T-cell (primary cell): ENCODE measurements at regions not wholly inside any gene's neighbourhood (a gene's known extent, or its start where the extent isn't known, plus 50 kb on each side); places are given as distances from the start of the nearest gene placed in this dataset.

Experiments used
- ATAC-seq, 4 experiments: fragments of 200-7000 bp in 3 of 4; fragments of 150-1000 bp in 1 of 4; cut with Tn5 transposase; replicated peaks in 1 of 4; 1 replicate in 3 of 4; 2 replicates in 1 of 4; pipeline ENCODE4 v1.10.0; 2021; ENCODE audit warnings: moderate library complexity in 3 of 4, mild to moderate bottlenecking in 2 of 4, moderate number of reproducible peaks in 1 of 4
- CTCF ChIA-PET, 2 donors: fragments of 300-600 bp; sonication (Branson Sonifier 250); formaldehyde crosslinking; loops; one replicate each; lab custom pipeline; 2022; ENCODE audit warnings: antibody characterized with exemption in 2 of 2; lab: Charles Lee
- POLR2A ChIA-PET, 2 donors: fragments of 300-600 bp; sonication (Branson Sonifier 250); formaldehyde crosslinking; loops; one replicate each; lab custom pipeline; 2022; ENCODE audit warnings: antibody characterized with exemption in 2 of 2; lab: Charles Lee
- DNase-seq, 35 experiments: peaks; one replicate each; pipeline versions ENCODE4 v3.0.0 to v3.0.0-alpha.2; 2013 to 2023
- H3K27ac ChIP-seq: one replicate; pipeline ENCODE4 v1.5.1; 2013; ENCODE audit warnings: low read length
- H3K27me3 ChIP-seq, 2 experiments: replicated peaks in 1 of 2; 1 replicate in 1 of 2; 2 replicates in 1 of 2; pipeline versions ENCODE4 v1.6.1 to v1.7.0; 2013; ENCODE audit warnings: low read length in 1 of 2, mixed read lengths in 1 of 2; ENCODE audit not compliant: control insufficient read depth in 2 of 2, insufficient read depth in 2 of 2; ENCODE audit errors: extremely low read depth in 1 of 2
- H3K36me3 ChIP-seq, 2 donors: 1 replicate in 1 of 2; 2 replicates in 1 of 2; pipeline versions ENCODE4 v1.6.1 to v1.7.0; 2013; ENCODE audit warnings: low read length in 1 of 2; ENCODE audit not compliant: control insufficient read depth in 2 of 2, insufficient read depth in 1 of 2; ENCODE audit errors: extremely low read depth in 1 of 2
- H3K4me1 ChIP-seq, 2 experiments: 1 replicate in 1 of 2; 2 replicates in 1 of 2; pipeline versions ENCODE4 v1.6.1 to v1.7.0; 2013; ENCODE audit warnings: low read length in 2 of 2, mixed read lengths in 1 of 2; ENCODE audit not compliant: insufficient read depth in 2 of 2, control insufficient read depth in 1 of 2; ENCODE audit errors: extremely low read depth in 1 of 2
- H3K4me3 ChIP-seq, 2 donors: 1 replicate in 1 of 2; 2 replicates in 1 of 2; pipeline versions ENCODE4 v1.5.1 to v1.7.0; 2013; ENCODE audit warnings: mild to moderate bottlenecking in 2 of 2, low read length in 1 of 2, moderate library complexity in 1 of 2; ENCODE audit not compliant: control insufficient read depth in 1 of 2; ENCODE audit errors: extremely low read depth in 1 of 2
- H3K9me3 ChIP-seq: 2 replicates; pipeline ENCODE4 v1.7.0; 2013
- H3K27ac Mint-ChIP-seq, 2 donors: one replicate each; pipeline ENCODE4 v1.8.0; 2020 to 2021; ENCODE audit warnings: mild to moderate bottlenecking in 2 of 2, mixed read lengths in 2 of 2
- H3K27me3 Mint-ChIP-seq, 2 donors: one replicate each; pipeline ENCODE4 v1.8.0; 2021 to 2022; ENCODE audit warnings: mixed read lengths in 2 of 2
- H3K36me3 Mint-ChIP-seq: one replicate; pipeline ENCODE4 v1.8.0; 2021; ENCODE audit warnings: mixed read lengths
- H3K4me1 Mint-ChIP-seq, 3 donors: one replicate each; pipeline ENCODE4 v1.8.0; 2020 to 2022; ENCODE audit warnings: mixed read lengths in 3 of 3, mild to moderate bottlenecking in 1 of 3
- H3K4me3 Mint-ChIP-seq, 3 donors: one replicate each; pipeline ENCODE4 v1.8.0; 2020 to 2022; ENCODE audit warnings: mild to moderate bottlenecking in 3 of 3, mixed read lengths in 3 of 3, moderate library complexity in 3 of 3
- H3K9me3 Mint-ChIP-seq, 3 donors: one replicate each; pipeline ENCODE4 v1.8.0; 2020 to 2022; ENCODE audit warnings: mixed read lengths in 3 of 3
- WGBS: methylation state at CpG from one replicate; pipeline ENCODE4 v1.1.5; 2013; ENCODE audit warnings: missing lambda C conversion rate; ENCODE audit not compliant: insufficient coverage; 5-methylcytosine and 5-hydroxymethylcytosine counted together

DNA sequence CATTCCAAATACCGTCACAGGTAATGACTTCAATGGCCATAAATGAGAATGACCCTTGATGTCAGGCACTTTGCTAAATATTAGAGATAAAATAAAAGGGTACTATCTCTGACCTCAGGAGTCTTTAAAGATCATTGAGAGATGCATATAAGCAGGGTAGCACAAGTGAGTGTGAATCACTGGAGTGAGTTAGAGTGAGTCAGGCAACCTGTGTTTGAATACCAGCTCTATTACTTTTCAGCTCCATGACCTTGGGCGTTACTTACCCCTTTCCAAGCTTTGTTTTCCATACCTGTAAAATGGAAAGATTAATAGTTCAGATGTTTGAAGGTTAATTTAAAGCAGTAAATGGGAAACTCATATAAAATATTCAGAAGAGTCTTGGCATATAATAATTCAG lies 1058.0 kb upstream of the ADGRL4 start:
- Mint-ChIP-seq H3K9me3 (peaks cover 0 to 8% (median 6%) of the 10 kb centered on the region in 3 donors), H3K36me3 (no peaks in the 10 kb centered on the region), H3K4me1 (no peaks in the 10 kb centered on the region), H3K4me3 (no peak overlapping the region), H3K27me3 (no peaks in the 10 kb centered on the region), H3K27ac (no peak overlapping the region)
- Histone ChIP-seq H3K9me3 (no peaks in the 10 kb centered on the region), H3K27ac (no peak overlapping the region), H3K27me3 (no peaks in the 10 kb centered on the region), H3K36me3 (no peaks in the 10 kb centered on the region), H3K4me1 (no peaks in the 10 kb centered on the region), H3K4me3 (no peak overlapping the region)
- DNase-seq (no peak), ATAC-seq (no peak)
- ChIA-PET POLR2A (no interaction called here), CTCF (no interaction called here)
- no CpG with 5 or more reads among the region's 2 CpGs for WGBS

DNA sequence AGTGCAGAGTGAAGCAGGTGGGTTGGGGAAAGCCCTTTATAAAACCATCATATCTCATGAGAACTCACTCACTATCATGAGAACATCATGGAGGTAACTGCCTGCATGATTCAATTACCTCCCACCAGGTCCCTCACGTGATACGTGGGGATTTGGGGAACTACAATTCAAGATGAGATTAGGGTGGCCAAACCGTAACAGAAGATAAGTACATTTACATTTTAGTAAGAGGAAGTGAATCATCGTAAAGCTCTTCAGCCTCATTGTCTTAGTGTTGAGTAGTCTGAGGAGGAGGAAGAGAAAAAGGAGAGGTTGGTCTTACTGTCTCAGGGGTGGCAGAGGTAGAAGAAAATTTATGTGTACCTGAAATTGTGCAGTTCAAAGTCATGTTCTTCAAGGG lies 1053.4 kb upstream of the ADGRL4 start:
- DNase-seq, result no peak
- Mint-ChIP-seq H3K27ac (no peak overlapping the region), H3K4me1 (no peaks in the 10 kb centered on the region), H3K9me3 (peaks cover 0 to 11% (median 6%) of the 10 kb centered on the region in 3 donors), H3K27me3 (no peaks in the 10 kb centered on the region), H3K36me3 (no peaks in the 10 kb centered on the region), H3K4me3 (no peak overlapping the region)
- Histone ChIP-seq H3K27me3 (no peaks in the 10 kb centered on the region), H3K27ac (no peak overlapping the region), H3K9me3 (no peaks in the 10 kb centered on the region), H3K4me3 (no peak overlapping the region), H3K4me1 (no peaks in the 10 kb centered on the region), H3K36me3 (no peaks in the 10 kb centered on the region)
- no peak for ATAC-seq
- CTCF ChIA-PET, result no interaction called here
- 81% methylated on average over 3 of the region's 4 CpGs for WGBS
- POLR2A ChIA-PET, result interaction anchor here in 1 of 2 donors (0.6 kb wide), 1 partner anchor 756 kb away, joined by 6 read pairs; no protein-coding TSS in a partner anchor

DNA sequence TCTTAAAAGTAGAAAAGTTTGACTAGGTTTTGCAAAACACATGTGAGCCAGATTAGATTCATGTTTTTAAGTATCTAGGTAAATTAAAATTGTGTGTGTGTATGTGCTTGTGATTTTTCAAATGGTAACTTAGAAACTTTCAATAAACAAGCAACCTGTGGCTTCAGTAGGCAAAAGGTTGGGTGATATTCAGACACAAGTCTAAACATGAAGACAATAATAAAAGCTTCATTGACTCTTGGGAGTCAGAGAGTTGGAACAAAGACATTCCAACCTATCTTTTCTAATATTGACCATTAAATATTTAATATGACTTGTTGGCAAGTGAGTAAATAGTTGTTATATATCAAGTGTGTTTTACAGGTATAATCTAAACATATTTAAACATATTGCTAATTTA lies 1049.6 kb upstream of the ADGRL4 start:
- Histone ChIP-seq H3K4me3 (no peak overlapping the region), H3K36me3 (no peaks in the 10 kb centered on the region), H3K27ac (no peak overlapping the region), H3K27me3 (no peaks in the 10 kb centered on the region), H3K4me1 (no peaks in the 10 kb centered on the region), H3K9me3 (no peaks in the 10 kb centered on the region)
- Mint-ChIP-seq H3K4me3 (no peak overlapping the region), H3K4me1 (no peaks in the 10 kb centered on the region), H3K36me3 (no peaks in the 10 kb centered on the region), H3K27ac (no peak overlapping the region), H3K9me3 (peaks cover 4 to 15% (median 6%) of the 10 kb centered on the region in 3 donors), H3K27me3 (no peaks in the 10 kb centered on the region)
- DNase-seq, result no peak
- ChIA-PET POLR2A (no interaction called here), CTCF (no interaction called here)
- ATAC-seq, result no peak

DNA sequence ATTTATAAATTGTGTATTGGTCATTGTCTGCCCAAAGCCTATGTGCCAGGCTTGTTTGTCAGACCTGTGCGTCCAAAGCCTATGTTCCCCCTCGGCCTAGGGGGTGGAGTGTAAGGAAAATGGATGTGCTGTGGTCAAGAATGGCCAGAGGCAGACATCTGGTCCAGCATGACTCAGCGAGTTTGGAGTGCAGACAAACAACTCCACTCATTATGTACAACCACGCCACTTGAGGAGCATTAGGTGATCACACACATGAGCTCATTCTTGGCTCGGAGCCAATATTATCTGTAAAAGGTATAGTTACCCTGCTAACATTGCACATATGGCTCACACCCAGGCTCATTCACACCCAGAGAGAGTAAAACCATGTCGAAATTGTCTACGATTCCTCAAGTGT lies 1047.6 kb upstream of the ADGRL4 start:
- ChIA-PET POLR2A (no interaction called here), CTCF (no interaction called here)
- H3K9me3 ChIP-seq, result no peaks in the 10 kb centered on the region
- WGBS, result 93% methylated on average over 2 of the region's 7 CpGs
- Mint-ChIP-seq H3K27ac (no peak overlapping the region), H3K4me3 (no peak overlapping the region), H3K9me3 (peaks cover 0 to 10% (median 6%) of the 10 kb centered on the region in 3 donors), H3K36me3 (no peaks in the 10 kb centered on the region), H3K27me3 (no peaks in the 10 kb centered on the region), H3K4me1 (no peaks in the 10 kb centered on the region)
- DNase-seq (no peak), ATAC-seq (no peak)
- H3K27ac ChIP-seq, result no peak overlapping the region
- no peaks in the 10 kb centered on the region for H3K36me3 ChIP-seq
- H3K4me1 ChIP-seq, result no peaks in the 10 kb centered on the region
- no peak overlapping the region for H3K4me3 ChIP-seq
- no peaks in the 10 kb centered on the region for H3K27me3 ChIP-seq

DNA sequence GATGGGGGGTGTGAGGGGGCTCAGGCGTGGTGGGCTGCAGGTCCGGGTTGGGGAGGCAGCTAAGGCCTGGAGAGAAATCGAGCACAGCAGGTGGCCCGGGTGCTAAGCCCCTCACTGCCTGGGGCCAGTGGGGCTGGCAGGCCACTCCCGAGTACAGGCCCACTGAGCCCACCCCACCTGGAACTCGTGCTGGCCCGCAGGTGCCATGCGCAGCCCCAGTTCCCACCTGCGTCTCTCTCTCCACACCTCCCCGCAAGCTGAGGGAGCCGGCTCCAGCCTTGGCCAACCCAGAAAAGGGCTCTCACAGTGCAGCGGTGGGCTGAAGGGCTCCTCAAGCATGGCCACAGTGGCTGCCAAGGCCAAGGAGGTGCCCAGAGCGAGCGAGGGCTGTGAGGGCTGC lies 1047.1 kb upstream of the ADGRL4 start:
- POLR2A ChIA-PET, result no interaction called here
- H3K27ac ChIP-seq, result no peak overlapping the region

DNA sequence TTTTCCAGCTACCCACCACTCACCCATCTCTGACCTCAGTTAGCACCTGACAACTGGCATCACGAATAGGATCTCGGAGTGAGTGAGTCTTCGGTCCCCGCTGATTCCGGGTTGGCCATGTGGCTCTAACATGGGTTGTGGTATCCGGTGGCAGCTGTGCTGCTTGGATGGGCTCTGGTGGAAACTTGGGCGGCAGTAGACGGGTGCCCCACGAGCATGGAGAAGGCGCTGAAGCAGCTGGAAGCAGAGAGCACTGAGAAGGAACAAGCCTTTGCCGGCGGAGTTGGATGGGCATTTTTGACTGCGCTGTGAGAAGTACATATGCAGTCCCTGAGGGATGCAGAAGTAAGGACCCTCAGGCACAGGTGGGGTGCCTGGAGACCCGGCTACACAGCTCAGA lies 1044.0 kb upstream of the ADGRL4 start:
- Histone ChIP-seq H3K4me1 (no peaks in the 10 kb centered on the region), H3K9me3 (no peaks in the 10 kb centered on the region), H3K27me3 (no peaks in the 10 kb centered on the region), H3K27ac (no peak overlapping the region), H3K4me3 (no peak overlapping the region), H3K36me3 (no peaks in the 10 kb centered on the region)
- CTCF ChIA-PET, result no interaction called here
- Mint-ChIP-seq H3K27ac (no peak overlapping the region), H3K4me1 (no peaks in the 10 kb centered on the region), H3K9me3 (peaks cover 4 to 14% (median 11%) of the 10 kb centered on the region in 3 donors), H3K36me3 (no peaks in the 10 kb centered on the region), H3K4me3 (no peak overlapping the region), H3K27me3 (no peaks in the 10 kb centered on the region)
- POLR2A ChIA-PET, result interaction anchor here in 1 of 2 donors (1.0 kb wide), 1 partner anchor 18 kb away, joined by 5 read pairs; no protein-coding TSS in a partner anchor
- WGBS, result 92% methylated on average over 13 of the region's 14 CpGs
- no peak for ATAC-seq
- DNase-seq, result no peak

More for the DNA sequence above, 1047.1 kb upstream of the ADGRL4 start:
- no peaks in the 10 kb centered on the region for H3K27me3 ChIP-seq
- ATAC-seq, result no peak
- no peaks in the 10 kb centered on the region for H3K4me1 ChIP-seq
- CTCF ChIA-PET, result no interaction called here
- Mint-ChIP-seq H3K4me3 (no peak overlapping the region), H3K4me1 (no peaks in the 10 kb centered on the region), H3K27me3 (no peaks in the 10 kb centered on the region), H3K9me3 (peaks cover 0 to 10% (median 6%) of the 10 kb centered on the region in 3 donors), H3K27ac (no peak overlapping the region), H3K36me3 (no peaks in the 10 kb centered on the region)
- no peak for DNase-seq
- no peaks in the 10 kb centered on the region for H3K36me3 ChIP-seq
- H3K9me3 ChIP-seq, result no peaks in the 10 kb centered on the region
- 83% methylated on average over 14 of the region's 14 CpGs for WGBS
- H3K4me3 ChIP-seq, result no peak overlapping the region

DNA sequence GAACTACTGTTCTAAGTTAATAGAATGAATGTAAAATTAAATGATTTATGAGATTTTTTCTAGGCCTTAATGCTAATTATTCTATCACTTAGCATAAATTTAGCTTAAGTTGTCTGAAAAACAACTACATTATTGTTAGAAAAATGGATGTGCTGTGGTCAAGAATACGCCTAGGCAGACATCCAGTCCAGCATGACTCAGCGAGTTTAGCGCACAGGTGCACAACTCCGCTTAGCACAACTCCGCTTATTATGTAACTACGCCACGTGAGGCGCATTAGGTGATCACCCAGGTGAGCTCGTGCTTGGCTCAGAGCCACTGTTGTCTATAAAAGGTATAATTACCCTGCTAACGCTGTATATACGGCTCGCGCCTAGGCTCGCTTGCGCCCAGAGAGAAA lies 1043.6 kb upstream of the ADGRL4 start:
- 97% methylated on average over 14 of the region's 15 CpGs for WGBS
- ATAC-seq (no peak), DNase-seq (no peak)
- Histone ChIP-seq H3K27ac (no peak overlapping the region), H3K27me3 (no peaks in the 10 kb centered on the region), H3K9me3 (no peaks in the 10 kb centered on the region), H3K4me1 (no peaks in the 10 kb centered on the region), H3K4me3 (no peak overlapping the region), H3K36me3 (no peaks in the 10 kb centered on the region)
- Mint-ChIP-seq H3K4me3 (no peak overlapping the region), H3K4me1 (no peaks in the 10 kb centered on the region), H3K27me3 (no peaks in the 10 kb centered on the region), H3K27ac (no peak overlapping the region), H3K9me3 (peaks cover 4 to 14% (median 11%) of the 10 kb centered on the region in 3 donors), H3K36me3 (no peaks in the 10 kb centered on the region)
- CTCF ChIA-PET, result no interaction called here
- POLR2A ChIA-PET, result interaction anchor here in 1 of 2 donors (1.0 kb wide), 1 partner anchor 18 kb away, joined by 5 read pairs; no protein-coding TSS in a partner anchor
